ENCODE measurements at regions not wholly inside any gene's neighbourhood (a gene's known extent, or its start where the extent isn't known, plus 50 kb on each side); places are given as distances from the start of the nearest gene placed in this dataset.
"Not testable (repeated sequence)": the region's sequence is repeated elsewhere in the genome, so short reads cannot be mapped to it uniquely, and the experiment has no call there.

GRCh38 chr20:56781108-56781739 is 152.1 kb downstream of the TFAP2C start:
- TF ChIP-seq JUND (IDR thresholded peaks at IDR 0.05; ENCODE audit: low read depth) = no peak
- DNase-seq (ENCODE audit: low read depth in 1 of 2, low spot score in 1 of 2) = no peak
- in situ Hi-C loops (cut with HindIII; ENCODE audit: low pct_unique_long_range_greater_than_20kb, low sequenced_read_pairs) = no loop called here

- in situ Hi-C loops (cut with HindIII; ENCODE audit: low pct_unique_long_range_greater_than_20kb, low sequenced_read_pairs) = not testable (repeated sequence)
Measured at GRCh38 chr20:56781987-56782560, 153.0 kb downstream of the TFAP2C start.

GRCh38 chr20:56782814-56783213 is 153.7 kb downstream of the TFAP2C start:
- in situ Hi-C loops (cut with HindIII; ENCODE audit: low pct_unique_long_range_greater_than_20kb, low sequenced_read_pairs); DNase-seq (ENCODE audit: low read depth in 1 of 2, low spot score in 1 of 2): not testable (repeated sequence)

More at GRCh38 chr20:56781987-56782560, 153.0 kb downstream of the TFAP2C start:
- not testable (repeated sequence) for DNase-seq (ENCODE audit: low read depth in 1 of 2, low spot score in 1 of 2)

- in situ Hi-C loops (cut with HindIII; ENCODE audit: low pct_unique_long_range_greater_than_20kb, low sequenced_read_pairs) = no loop called here
- DNase-seq (ENCODE audit: low read depth in 1 of 2, low spot score in 1 of 2) = no peak
- TF ChIP-seq JUND (IDR thresholded peaks at IDR 0.05; ENCODE audit: low read depth) = no peak
Measured at GRCh38 chr20:56783826-56784225, 154.7 kb downstream of the TFAP2C start.

- no peak for TF ChIP-seq JUND (IDR thresholded peaks at IDR 0.05; ENCODE audit: low read depth)
- peak in 1 of 2 experiments; percentile 52 for DNase-seq (ENCODE audit: low read depth in 1 of 2, low spot score in 1 of 2)
- in situ Hi-C loops (cut with HindIII; ENCODE audit: low pct_unique_long_range_greater_than_20kb, low sequenced_read_pairs) = no loop called here
Measured at GRCh38 chr20:56786503-56786902, 157.4 kb downstream of the TFAP2C start.

GRCh38 chr20:56788041-56788670 is 159.1 kb downstream of the TFAP2C start:
- TF ChIP-seq JUND (IDR thresholded peaks at IDR 0.05; ENCODE audit: low read depth) = no peak; the same call in 1 of the 2 replicates
- DNase-seq (ENCODE audit: low read depth in 1 of 2, low spot score in 1 of 2) = peak in 1 of 2 experiments; percentile 98
- in situ Hi-C loops (cut with HindIII; ENCODE audit: low pct_unique_long_range_greater_than_20kb, low sequenced_read_pairs) = no loop called here

GRCh38 chr20:56788671-56789610 is 159.8 kb downstream of the TFAP2C start:
- in situ Hi-C loops (cut with HindIII; ENCODE audit: low pct_unique_long_range_greater_than_20kb, low sequenced_read_pairs) = no loop called here
- peak in 1 of 2 experiments; percentile 46 for DNase-seq (ENCODE audit: low read depth in 1 of 2, low spot score in 1 of 2)
- no peak for TF ChIP-seq JUND (IDR thresholded peaks at IDR 0.05; ENCODE audit: low read depth)

- DNase-seq (ENCODE audit: low read depth in 1 of 2, low spot score in 1 of 2) = no peak
- in situ Hi-C loops (cut with HindIII; ENCODE audit: low pct_unique_long_range_greater_than_20kb, low sequenced_read_pairs) = no loop called here
- no peak for TF ChIP-seq JUND (IDR thresholded peaks at IDR 0.05; ENCODE audit: low read depth)
Measured at GRCh38 chr20:56793916-56794315, 164.8 kb downstream of the TFAP2C start.

- DNase-seq (ENCODE audit: low read depth in 1 of 2, low spot score in 1 of 2) = no peak
- in situ Hi-C loops (cut with HindIII; ENCODE audit: low pct_unique_long_range_greater_than_20kb, low sequenced_read_pairs) = no loop called here
- no peak for TF ChIP-seq JUND (IDR thresholded peaks at IDR 0.05; ENCODE audit: low read depth)
Measured at GRCh38 chr20:56795492-56795891, 166.4 kb downstream of the TFAP2C start.

GRCh38 chr20:56796345-56796744 is 167.2 kb downstream of the TFAP2C start:
- TF ChIP-seq JUND (IDR thresholded peaks at IDR 0.05; ENCODE audit: low read depth) = no peak
- no peak for DNase-seq (ENCODE audit: low read depth in 1 of 2, low spot score in 1 of 2)
- in situ Hi-C loops (cut with HindIII; ENCODE audit: low pct_unique_long_range_greater_than_20kb, low sequenced_read_pairs) = no loop called here

- in situ Hi-C loops (cut with HindIII; ENCODE audit: low pct_unique_long_range_greater_than_20kb, low sequenced_read_pairs) = no loop called here
- DNase-seq (ENCODE audit: low read depth in 1 of 2, low spot score in 1 of 2) = no peak
- TF ChIP-seq JUND (IDR thresholded peaks at IDR 0.05; ENCODE audit: low read depth) = no peak
Measured at GRCh38 chr20:56797023-56797422, 167.9 kb downstream of the TFAP2C start.

- DNase-seq (ENCODE audit: low read depth in 1 of 2, low spot score in 1 of 2) = no peak
- in situ Hi-C loops (cut with HindIII; ENCODE audit: low pct_unique_long_range_greater_than_20kb, low sequenced_read_pairs) = no loop called here
- no peak for TF ChIP-seq JUND (IDR thresholded peaks at IDR 0.05; ENCODE audit: low read depth)
Measured at GRCh38 chr20:56798634-56799033, 169.5 kb downstream of the TFAP2C start.
